Stomach (tissue), 4 donors: ENCODE measurements at regions not wholly inside any gene's neighbourhood (a gene's known extent, or its start where the extent isn't known, plus 50 kb on each side); places are given as distances from the start of the nearest gene placed in this dataset.

Experiments
- EP300 ChIP-seq: sonication (generic); formaldehyde crosslinking; IDR thresholded peaks from one replicate; pipeline ENCODE4 v1.6.1; 2017; ENCODE audit warnings: antibody characterized with exemption
- POLR2A ChIP-seq, 4 donors: fragments of 450-650 bp; IDR thresholded peaks; one replicate each; pipeline ENCODE4 v1.6.1; 2016; ENCODE audit warnings: antibody characterized with exemption in 4 of 4, control low read depth in 2 of 4, mild to moderate bottlenecking in 1 of 4, moderate library complexity in 1 of 4
- TF ChIP-seq, protein P1 (sequence below), 7 experiments: fragments of 450-650 bp in 4 of 7; fragments of 200-600 bp in 3 of 7; sonication (generic) in 3 of 7; IDR thresholded peaks; one replicate each; pipeline ENCODE4 v1.5.1; 2016 to 2019; ENCODE audit warnings: antibody characterized with exemption in 7 of 7, control low read depth in 2 of 7, mild to moderate bottlenecking in 1 of 7

DNA sequence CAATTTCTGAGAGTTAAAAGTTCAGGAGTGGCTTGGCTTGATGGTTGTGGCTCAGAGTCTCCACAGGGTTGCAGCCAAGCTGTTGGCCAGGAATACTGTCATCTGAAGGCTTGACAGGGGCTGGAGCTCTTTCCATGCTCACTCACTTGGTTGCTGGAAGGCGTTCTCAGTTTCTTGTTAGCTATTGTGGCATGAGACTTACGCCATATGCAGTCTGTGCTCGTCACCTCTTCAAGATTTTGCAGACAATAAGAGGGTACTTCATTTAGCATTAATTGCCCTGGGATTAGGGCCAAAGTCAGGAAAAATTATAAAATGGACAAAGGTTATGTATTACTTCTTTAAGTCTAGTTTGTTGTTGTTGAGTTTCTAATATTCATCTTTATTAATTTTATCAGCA is 380.6 kb upstream of the MAP3K7 start:
- TF ChIP-seq POLR2A (IDR thresholded peaks at IDR 0.05), result no peak
- TF ChIP-seq EP300, result no peak
- TF ChIP-seq, protein P1, sequence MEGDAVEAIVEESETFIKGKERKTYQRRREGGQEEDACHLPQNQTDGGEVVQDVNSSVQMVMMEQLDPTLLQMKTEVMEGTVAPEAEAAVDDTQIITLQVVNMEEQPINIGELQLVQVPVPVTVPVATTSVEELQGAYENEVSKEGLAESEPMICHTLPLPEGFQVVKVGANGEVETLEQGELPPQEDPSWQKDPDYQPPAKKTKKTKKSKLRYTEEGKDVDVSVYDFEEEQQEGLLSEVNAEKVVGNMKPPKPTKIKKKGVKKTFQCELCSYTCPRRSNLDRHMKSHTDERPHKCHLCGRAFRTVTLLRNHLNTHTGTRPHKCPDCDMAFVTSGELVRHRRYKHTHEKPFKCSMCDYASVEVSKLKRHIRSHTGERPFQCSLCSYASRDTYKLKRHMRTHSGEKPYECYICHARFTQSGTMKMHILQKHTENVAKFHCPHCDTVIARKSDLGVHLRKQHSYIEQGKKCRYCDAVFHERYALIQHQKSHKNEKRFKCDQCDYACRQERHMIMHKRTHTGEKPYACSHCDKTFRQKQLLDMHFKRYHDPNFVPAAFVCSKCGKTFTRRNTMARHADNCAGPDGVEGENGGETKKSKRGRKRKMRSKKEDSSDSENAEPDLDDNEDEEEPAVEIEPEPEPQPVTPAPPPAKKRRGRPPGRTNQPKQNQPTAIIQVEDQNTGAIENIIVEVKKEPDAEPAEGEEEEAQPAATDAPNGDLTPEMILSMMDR (IDR thresholded peaks at IDR 0.05), result no peak
